Renal cortex interstitium (tissue), 11 donors: ENCODE measurements at regions not wholly inside any gene's neighbourhood (a gene's known extent, or its start where the extent isn't known, plus 50 kb on each side); places are given as distances from the start of the nearest gene placed in this dataset.

Experiments
- DNase-seq, 11 donors: peaks; one replicate each; pipeline ENCODE4 v3.0.0-alpha.2; 2013; ENCODE audit warnings: low read depth in 9 of 11, low spot score in 4 of 11; ENCODE audit errors: extremely low read depth in 1 of 11

- DNase-seq: no peak
These were observed 232.0 kb upstream of the TMTC1 start for GRCh38 chr12:30015631-30016337.

- no peak for DNase-seq
These were observed 231.2 kb upstream of the TMTC1 start for GRCh38 chr12:30014991-30015390.

- DNase-seq: no peak
These were observed 229.2 kb upstream of the TMTC1 start for GRCh38 chr12:30012816-30013450.

GRCh38 chr12:30010071-30011052 lies 226.6 kb upstream of the TMTC1 start:
- no peak for DNase-seq

DNA sequence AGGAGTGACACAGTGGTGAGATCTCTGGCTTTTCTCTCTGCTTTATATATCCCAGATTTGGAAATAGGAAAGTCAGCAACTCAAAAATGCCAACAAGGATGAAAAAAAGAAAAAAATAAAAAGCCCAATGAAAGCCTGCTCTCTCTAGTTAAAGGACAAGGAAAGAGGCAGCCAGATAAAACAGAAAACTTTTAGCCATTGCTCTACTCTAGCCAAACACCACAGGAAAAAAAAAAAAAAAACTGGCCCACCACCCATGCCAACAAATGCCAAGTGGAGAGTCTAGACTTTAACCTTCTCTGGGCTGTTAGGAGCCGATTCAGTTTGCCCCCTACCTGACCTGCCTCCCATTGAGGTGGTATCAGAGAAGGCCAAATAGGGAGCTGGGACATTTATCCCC lies 222.3 kb upstream of the TMTC1 start:
- no peak for DNase-seq

- no peak for DNase-seq
These were observed 219.6 kb upstream of the TMTC1 start for GRCh38 chr12:30003321-30003720.

GRCh38 chr12:30002677-30003076 lies 218.9 kb upstream of the TMTC1 start:
- DNase-seq: no peak

- no peak for DNase-seq
These were observed 216.7 kb upstream of the TMTC1 start for GRCh38 chr12:30000401-30000800.

GRCh38 chr12:29996993-29997392 lies 213.3 kb upstream of the TMTC1 start:
- DNase-seq: no peak

DNA sequence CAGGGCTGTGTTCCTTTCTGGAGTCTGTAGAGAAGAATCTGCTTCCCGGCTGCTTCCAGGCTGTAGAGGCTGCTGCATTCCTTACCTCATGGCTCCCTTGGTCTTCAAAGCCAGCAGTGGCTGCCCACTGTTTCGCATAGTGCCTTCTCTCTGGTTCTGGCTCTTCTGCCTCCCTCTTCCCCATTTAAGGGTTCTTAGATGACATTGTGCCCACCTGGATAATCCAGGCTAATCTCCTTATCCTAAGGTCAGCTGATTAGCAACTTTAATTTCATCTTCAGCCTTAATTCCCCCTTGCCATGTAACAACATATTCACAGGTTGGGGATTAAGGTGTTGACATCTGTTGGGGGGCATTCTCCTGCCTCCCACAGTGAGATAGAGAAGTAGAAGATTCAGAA lies 208.6 kb upstream of the TMTC1 start:
- no peak for DNase-seq

GRCh38 chr12:29991924-29992323 lies 208.2 kb upstream of the TMTC1 start:
- no peak for DNase-seq

DNA sequence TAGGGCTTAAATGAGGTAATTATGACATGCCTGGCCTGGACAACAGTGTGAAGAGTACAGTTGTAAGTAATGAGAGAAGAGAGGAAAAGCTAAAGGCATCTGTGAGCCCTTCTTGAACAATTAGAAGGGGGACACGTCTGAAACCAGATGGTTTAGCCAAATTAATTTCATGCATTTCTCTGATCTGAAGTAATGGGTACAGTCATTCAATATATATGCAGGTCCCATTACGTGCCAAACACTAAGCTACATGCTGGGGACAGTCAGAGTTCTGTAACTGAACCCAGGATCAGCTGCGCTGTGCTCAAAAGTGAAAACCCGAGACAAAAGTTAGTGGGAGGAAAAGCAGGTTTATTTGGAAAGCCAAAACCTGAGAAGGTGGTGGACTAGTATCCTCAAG lies 207.2 kb upstream of the TMTC1 start:
- no peak for DNase-seq

- peak in 1 of 11 donors; percentile 12 for DNase-seq
These were observed 200.1 kb upstream of the TMTC1 start for GRCh38 chr12:29983851-29984250.

DNA sequence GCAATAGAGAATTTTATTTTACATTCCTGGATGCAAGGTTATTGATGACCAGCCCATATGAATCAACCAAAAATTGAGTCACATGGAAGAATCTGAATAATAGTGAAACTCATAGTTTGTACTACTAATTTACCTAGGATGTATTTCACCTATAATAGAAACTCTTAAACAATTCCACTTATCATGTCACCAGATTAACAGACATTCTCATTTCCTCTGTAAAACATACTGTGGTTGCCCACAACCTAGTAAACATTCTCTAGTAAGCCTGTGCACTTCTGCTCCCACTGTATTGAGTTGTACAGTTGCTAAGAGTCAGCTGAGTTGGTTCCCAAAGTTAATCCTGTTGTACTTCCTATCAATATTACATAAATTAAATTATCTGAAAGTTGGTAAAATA lies 196.6 kb upstream of the TMTC1 start:
- DNase-seq: no peak

DNA sequence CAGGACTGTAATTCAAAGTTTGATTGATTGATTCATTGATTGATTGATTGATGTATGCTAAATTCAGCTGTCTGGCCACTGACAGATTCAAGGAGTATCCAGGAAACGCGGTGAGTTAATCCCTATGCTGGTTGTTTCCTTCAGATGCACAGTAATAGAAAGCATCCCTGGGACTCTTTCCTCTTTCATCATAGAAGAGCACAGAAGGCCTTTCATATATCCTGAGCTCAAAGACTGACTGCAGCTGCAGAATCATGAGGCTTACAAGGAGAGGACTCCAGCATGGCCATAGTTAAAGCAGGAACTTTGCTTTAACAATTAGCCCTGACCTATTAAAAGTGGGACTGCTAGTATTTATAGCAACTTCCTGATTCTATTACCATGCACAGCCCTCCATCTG lies 187.7 kb upstream of the TMTC1 start:
- no peak for DNase-seq

- no peak for DNase-seq
These were observed 186.8 kb upstream of the TMTC1 start for GRCh38 chr12:29970501-29970900.

GRCh38 chr12:29962276-29963035 lies 178.7 kb upstream of the TMTC1 start:
- DNase-seq: no peak

DNA sequence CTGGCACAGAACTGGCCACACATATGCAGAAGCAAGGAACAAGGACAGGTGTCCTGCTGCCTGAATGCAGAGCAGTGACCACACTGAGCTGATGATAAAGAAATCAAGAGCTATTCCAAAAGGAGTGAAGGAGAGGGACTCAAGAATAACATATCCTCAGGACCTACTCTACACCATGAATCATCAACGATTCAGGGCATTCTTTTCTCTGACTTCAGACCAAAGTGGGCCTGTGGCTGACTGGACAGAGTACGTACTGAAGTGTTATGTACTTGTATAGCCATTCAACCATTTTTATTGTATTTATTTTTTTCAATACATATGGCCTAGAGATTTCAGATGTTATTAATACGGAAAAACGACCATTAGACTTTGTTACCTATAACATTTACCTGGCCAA lies 177.5 kb upstream of the TMTC1 start:
- no peak for DNase-seq

DNA sequence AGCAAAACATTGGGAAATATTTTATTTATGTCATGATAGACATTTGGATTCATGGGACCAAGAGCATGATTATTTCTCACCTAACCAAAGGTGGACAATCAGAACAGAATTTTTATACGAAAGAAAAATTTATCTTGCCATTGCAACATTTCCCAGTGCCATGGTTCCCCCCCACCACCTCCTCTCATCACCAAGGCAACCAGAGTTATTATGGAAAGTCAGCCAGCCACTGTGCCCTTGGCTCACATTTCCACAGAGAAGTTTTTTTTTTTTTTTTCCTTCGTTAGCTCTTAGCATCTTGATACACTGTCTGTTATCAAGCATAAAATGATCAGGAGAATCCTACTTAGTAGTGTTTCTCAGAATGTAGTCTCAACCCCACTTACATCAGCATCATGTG lies 176.4 kb upstream of the TMTC1 start:
- DNase-seq: no peak
